Type B pancreatic cell (in vitro differentiated cells): ENCODE measurements at regions not wholly inside any gene's neighbourhood (a gene's known extent, or its start where the extent isn't known, plus 50 kb on each side); places are given as distances from the start of the nearest gene placed in this dataset.

ENCODE experiments used
- DNase-seq: peaks from one replicate; pipeline ENCODE4 v3.0.0; 2021; ENCODE audit warnings: mixed read lengths; ENCODE audit not compliant: unreplicated experiment; ENCODE audit errors: extremely low spot score
- H3K27ac Mint-ChIP-seq: 2 replicates; pipeline ENCODE4 v1.8.0; 2021; ENCODE audit warnings: mild to moderate bottlenecking, mixed read lengths
- H3K27me3 Mint-ChIP-seq: 2 replicates; pipeline ENCODE4 v1.8.0; 2021; ENCODE audit warnings: mixed read lengths
- H3K36me3 Mint-ChIP-seq: 2 replicates; pipeline ENCODE4 v1.8.0; 2021; ENCODE audit warnings: mixed read lengths
- H3K4me1 Mint-ChIP-seq: one replicate; pipeline ENCODE4 v1.8.0; 2021; ENCODE audit warnings: mixed read lengths; ENCODE audit not compliant: unreplicated experiment
- H3K4me3 Mint-ChIP-seq: 2 replicates; pipeline ENCODE4 v1.8.0; 2021; ENCODE audit warnings: mild to moderate bottlenecking, mixed read lengths
- H3K9me3 Mint-ChIP-seq: 2 replicates; pipeline ENCODE4 v1.8.0; 2021; ENCODE audit warnings: mixed read lengths
- CTCF ChIP-seq: fragments of 200-600 bp; sonication (generic); conservative IDR thresholded peaks from 2 replicates; pipeline ENCODE4 v1.5.0; 2021; ENCODE audit warnings: antibody characterized with exemption, mild to moderate bottlenecking

GRCh38 chr1:238964631-238965030, 421.7 kb upstream of the CHRM3 start:
- no peak overlapping the region for H3K4me3 Mint-ChIP-seq
- no peaks in the 10 kb centered on the region for H3K27me3 Mint-ChIP-seq
- no peaks in the 10 kb centered on the region for H3K4me1 Mint-ChIP-seq
- no peak for DNase-seq
- no peak for TF ChIP-seq CTCF
- no peak overlapping the region for H3K27ac Mint-ChIP-seq
- no peaks in the 10 kb centered on the region for H3K9me3 Mint-ChIP-seq
- H3K36me3 Mint-ChIP-seq, result no peaks in the 10 kb centered on the region

GRCh38 chr1:238962941-238963340, 423.4 kb upstream of the CHRM3 start:
- TF ChIP-seq CTCF, result no peak
- H3K27me3 Mint-ChIP-seq, result no peaks in the 10 kb centered on the region
- H3K27ac Mint-ChIP-seq, result no peak overlapping the region
- no peaks in the 10 kb centered on the region for H3K9me3 Mint-ChIP-seq
- no peaks in the 10 kb centered on the region for H3K36me3 Mint-ChIP-seq
- no peak for DNase-seq
- no peaks in the 10 kb centered on the region for H3K4me1 Mint-ChIP-seq
- no peak overlapping the region for H3K4me3 Mint-ChIP-seq

- H3K4me1 Mint-ChIP-seq, result no peaks in the 10 kb centered on the region
- no peaks in the 10 kb centered on the region for H3K9me3 Mint-ChIP-seq
- DNase-seq, result no peak
- TF ChIP-seq CTCF, result no peak
- H3K4me3 Mint-ChIP-seq, result no peak overlapping the region
- H3K36me3 Mint-ChIP-seq, result no peaks in the 10 kb centered on the region
- H3K27ac Mint-ChIP-seq, result no peak overlapping the region
- H3K27me3 Mint-ChIP-seq, result no peaks in the 10 kb centered on the region
These were observed 424.6 kb upstream of the CHRM3 start for GRCh38 chr1:238961790-238962189.

- no peak for DNase-seq
- no peak for TF ChIP-seq CTCF
- Mint-ChIP-seq H3K27me3 (no peaks in the 10 kb centered on the region), H3K9me3 (no peaks in the 10 kb centered on the region), H3K4me3 (no peak overlapping the region), H3K36me3 (no peaks in the 10 kb centered on the region), H3K4me1 (peaks cover 10% of the 10 kb centered on the region), H3K27ac (no peak overlapping the region)
These were observed 426.3 kb upstream of the CHRM3 start for GRCh38 chr1:238960071-238960470.

DNA sequence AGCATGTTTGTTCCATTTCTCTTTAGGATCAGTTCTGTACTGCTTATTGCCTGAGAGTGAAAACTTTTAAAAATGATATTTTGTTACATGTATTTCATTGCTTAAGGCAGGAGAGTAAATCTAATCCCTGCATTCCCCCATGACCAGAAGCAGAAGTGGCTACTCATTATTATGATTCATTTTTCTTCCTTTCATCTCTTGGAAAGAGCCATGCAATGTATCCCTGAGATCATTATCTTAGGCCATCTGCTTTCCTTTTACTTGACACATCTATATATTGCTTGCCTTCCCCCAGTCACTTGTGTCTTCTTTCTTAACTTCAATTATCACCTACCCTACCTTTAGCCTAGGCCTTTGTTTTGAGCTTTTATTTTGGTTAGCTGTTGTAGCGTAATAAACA, 430.4 kb upstream of the CHRM3 start:
- Mint-ChIP-seq H3K4me3 (no peak overlapping the region), H3K27me3 (no peaks in the 10 kb centered on the region), H3K36me3 (no peaks in the 10 kb centered on the region), H3K4me1 (peaks cover 10% of the 10 kb centered on the region), H3K27ac (no peak overlapping the region), H3K9me3 (no peaks in the 10 kb centered on the region)
- no peak for DNase-seq
- no peak for TF ChIP-seq CTCF

DNA sequence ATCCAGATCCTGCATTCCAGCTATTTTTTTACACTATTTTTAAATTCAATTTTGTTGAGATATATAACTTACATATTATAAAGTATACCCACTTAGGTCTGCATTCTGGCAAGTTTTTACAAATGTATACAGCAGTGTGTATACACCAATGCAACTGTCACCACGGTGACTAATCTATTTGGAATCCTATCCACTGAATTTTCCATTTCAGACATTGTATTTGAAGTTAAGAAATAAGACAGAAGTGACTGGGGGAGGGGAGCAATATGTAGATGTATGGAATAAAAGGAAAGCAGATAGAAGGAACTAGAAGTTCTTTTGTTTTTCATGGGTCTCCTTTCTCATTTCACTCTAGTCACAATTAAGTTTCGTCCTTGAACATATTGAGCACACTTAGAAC, 431.5 kb upstream of the CHRM3 start:
- Mint-ChIP-seq H3K36me3 (no peaks in the 10 kb centered on the region), H3K27ac (no peak overlapping the region), H3K4me3 (no peak overlapping the region), H3K27me3 (no peaks in the 10 kb centered on the region), H3K9me3 (no peaks in the 10 kb centered on the region), H3K4me1 (peaks cover 10% of the 10 kb centered on the region)
- no peak for DNase-seq
- no peak for TF ChIP-seq CTCF
